T-cell (primary cell): ENCODE measurements at regions not wholly inside any gene's neighbourhood (a gene's known extent, or its start where the extent isn't known, plus 50 kb on each side); places are given as distances from the start of the nearest gene placed in this dataset.

Experiments
- ATAC-seq, 4 experiments: fragments of 200-7000 bp in 3 of 4; fragments of 150-1000 bp in 1 of 4; cut with Tn5 transposase; replicated peaks in 1 of 4; 1 replicate in 3 of 4; 2 replicates in 1 of 4; pipeline ENCODE4 v1.10.0; 2021; ENCODE audit warnings: moderate library complexity in 3 of 4, mild to moderate bottlenecking in 2 of 4, moderate number of reproducible peaks in 1 of 4
- CTCF ChIA-PET, 2 donors: fragments of 300-600 bp; sonication (Branson Sonifier 250); formaldehyde crosslinking; loops; one replicate each; lab custom pipeline; 2022; ENCODE audit warnings: antibody characterized with exemption in 2 of 2; lab: Charles Lee
- POLR2A ChIA-PET, 2 donors: fragments of 300-600 bp; sonication (Branson Sonifier 250); formaldehyde crosslinking; loops; one replicate each; lab custom pipeline; 2022; ENCODE audit warnings: antibody characterized with exemption in 2 of 2; lab: Charles Lee
- DNase-seq, 35 experiments: peaks; one replicate each; pipeline versions ENCODE4 v3.0.0 to v3.0.0-alpha.2; 2013 to 2023
- H3K27ac ChIP-seq: one replicate; pipeline ENCODE4 v1.5.1; 2013; ENCODE audit warnings: low read length
- H3K27me3 ChIP-seq, 2 experiments: replicated peaks in 1 of 2; 1 replicate in 1 of 2; 2 replicates in 1 of 2; pipeline versions ENCODE4 v1.6.1 to v1.7.0; 2013; ENCODE audit warnings: low read length in 1 of 2, mixed read lengths in 1 of 2; ENCODE audit not compliant: control insufficient read depth in 2 of 2, insufficient read depth in 2 of 2; ENCODE audit errors: extremely low read depth in 1 of 2
- H3K36me3 ChIP-seq, 2 donors: 1 replicate in 1 of 2; 2 replicates in 1 of 2; pipeline versions ENCODE4 v1.6.1 to v1.7.0; 2013; ENCODE audit warnings: low read length in 1 of 2; ENCODE audit not compliant: control insufficient read depth in 2 of 2, insufficient read depth in 1 of 2; ENCODE audit errors: extremely low read depth in 1 of 2
- H3K4me1 ChIP-seq, 2 experiments: 1 replicate in 1 of 2; 2 replicates in 1 of 2; pipeline versions ENCODE4 v1.6.1 to v1.7.0; 2013; ENCODE audit warnings: low read length in 2 of 2, mixed read lengths in 1 of 2; ENCODE audit not compliant: insufficient read depth in 2 of 2, control insufficient read depth in 1 of 2; ENCODE audit errors: extremely low read depth in 1 of 2
- H3K4me3 ChIP-seq, 2 donors: 1 replicate in 1 of 2; 2 replicates in 1 of 2; pipeline versions ENCODE4 v1.5.1 to v1.7.0; 2013; ENCODE audit warnings: mild to moderate bottlenecking in 2 of 2, low read length in 1 of 2, moderate library complexity in 1 of 2; ENCODE audit not compliant: control insufficient read depth in 1 of 2; ENCODE audit errors: extremely low read depth in 1 of 2
- H3K9me3 ChIP-seq: 2 replicates; pipeline ENCODE4 v1.7.0; 2013
- H3K27ac Mint-ChIP-seq, 2 donors: one replicate each; pipeline ENCODE4 v1.8.0; 2020 to 2021; ENCODE audit warnings: mild to moderate bottlenecking in 2 of 2, mixed read lengths in 2 of 2
- H3K27me3 Mint-ChIP-seq, 2 donors: one replicate each; pipeline ENCODE4 v1.8.0; 2021 to 2022; ENCODE audit warnings: mixed read lengths in 2 of 2
- H3K36me3 Mint-ChIP-seq: one replicate; pipeline ENCODE4 v1.8.0; 2021; ENCODE audit warnings: mixed read lengths
- H3K4me1 Mint-ChIP-seq, 3 donors: one replicate each; pipeline ENCODE4 v1.8.0; 2020 to 2022; ENCODE audit warnings: mixed read lengths in 3 of 3, mild to moderate bottlenecking in 1 of 3
- H3K4me3 Mint-ChIP-seq, 3 donors: one replicate each; pipeline ENCODE4 v1.8.0; 2020 to 2022; ENCODE audit warnings: mild to moderate bottlenecking in 3 of 3, mixed read lengths in 3 of 3, moderate library complexity in 3 of 3
- H3K9me3 Mint-ChIP-seq, 3 donors: one replicate each; pipeline ENCODE4 v1.8.0; 2020 to 2022; ENCODE audit warnings: mixed read lengths in 3 of 3
- WGBS: methylation state at CpG from one replicate; pipeline ENCODE4 v1.1.5; 2013; ENCODE audit warnings: missing lambda C conversion rate; ENCODE audit not compliant: insufficient coverage; 5-methylcytosine and 5-hydroxymethylcytosine counted together

DNA sequence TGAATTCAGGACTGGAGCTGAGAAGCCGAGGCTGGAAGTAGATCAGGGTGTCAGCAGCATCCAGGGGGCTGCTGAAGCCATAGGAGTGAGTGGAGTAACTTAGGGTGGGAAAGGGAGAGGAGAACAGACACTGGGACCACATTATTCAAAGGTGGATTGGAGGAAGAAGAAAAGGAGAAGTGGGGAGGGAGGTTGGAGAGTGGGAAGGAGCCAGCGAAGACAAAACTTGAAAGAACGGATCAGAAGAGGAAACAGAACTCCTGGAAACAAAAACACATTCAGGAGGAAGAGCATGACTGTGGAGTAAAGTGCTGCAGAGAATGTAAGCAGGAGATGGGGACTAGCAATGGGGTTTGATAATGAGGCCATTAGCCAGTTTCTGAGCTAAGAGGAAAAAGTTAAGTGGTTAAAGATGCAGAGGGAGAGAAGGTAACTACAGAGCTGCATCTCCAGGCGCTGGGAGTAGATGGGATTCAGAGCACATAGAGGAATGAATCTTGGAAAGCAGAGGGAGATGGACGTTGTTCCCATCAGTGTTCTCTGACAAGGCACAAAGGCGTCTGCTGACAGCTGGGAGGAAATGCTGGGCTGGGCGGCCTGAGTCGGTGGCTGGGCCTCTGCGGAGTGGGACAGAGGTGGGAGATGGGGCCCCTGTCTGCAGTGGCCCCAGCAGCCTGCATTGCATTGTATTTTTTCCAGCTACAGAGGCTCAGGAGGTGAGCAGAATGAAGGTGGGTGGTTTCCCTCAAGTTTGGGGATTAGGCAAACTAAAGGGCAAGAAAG lies 63.1 kb upstream of the LEP start:
- Mint-ChIP-seq H3K27me3 (peaks cover 27 to 43% of the 10 kb centered on the region in 2 donors), H3K4me3 (no peak overlapping the region), H3K9me3 (no peaks in the 10 kb centered on the region), H3K36me3 (no peaks in the 10 kb centered on the region), H3K27ac (no peak overlapping the region), H3K4me1 (no peaks in the 10 kb centered on the region)
- no peaks in the 10 kb centered on the region for H3K36me3 ChIP-seq
- whole genome bisulfite sequencing: 57% methylated on average over 8 of the region's 9 CpGs
- POLR2A ChIA-PET: interaction anchor here in 1 of 2 donors (0.7 kb wide), 1 partner anchor 658 kb away, joined by 5 read pairs; no protein-coding TSS in a partner anchor
- no peak overlapping the region for H3K27ac ChIP-seq
- CTCF ChIA-PET: no interaction called here
- no peaks in the 10 kb centered on the region for H3K9me3 ChIP-seq
- H3K4me3 ChIP-seq: no peak overlapping the region
- no peaks in the 10 kb centered on the region for H3K4me1 ChIP-seq
- DNase-seq (no peak), ATAC-seq (no peak)
- H3K27me3 ChIP-seq: peaks cover 0 to 29% of the 10 kb centered on the region in 2 experiments

DNA sequence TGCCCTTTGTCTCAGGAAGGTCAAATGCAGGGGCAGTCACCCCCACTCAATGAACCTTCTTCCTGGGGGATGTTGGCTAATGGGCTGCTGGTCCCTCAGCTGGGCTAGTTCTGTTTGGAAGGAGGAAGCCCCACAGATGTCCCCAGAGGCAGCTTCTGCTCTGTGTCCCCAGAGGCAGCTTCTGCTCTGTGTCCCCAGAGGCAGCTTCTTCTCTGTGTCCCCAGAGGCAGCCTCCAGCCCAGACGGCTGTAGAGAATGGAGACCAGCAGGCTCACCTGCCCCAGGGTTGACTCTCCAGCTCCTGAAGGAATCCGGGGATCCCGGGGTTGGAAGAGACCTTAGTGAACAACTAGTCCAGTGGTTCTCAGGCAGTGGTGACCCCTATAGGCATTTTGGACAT lies 62.5 kb upstream of the LEP start:
- ATAC-seq (peak in 1 of 4 experiments; percentile 6), DNase-seq (no peak)
- Histone ChIP-seq H3K4me1 (no peaks in the 10 kb centered on the region), H3K36me3 (no peaks in the 10 kb centered on the region), H3K27ac (no peak overlapping the region), H3K9me3 (no peaks in the 10 kb centered on the region), H3K27me3 (peaks cover 0 to 26% of the 10 kb centered on the region in 2 experiments), H3K4me3 (no peak overlapping the region)
- POLR2A ChIA-PET: interaction anchor here in 1 of 2 donors (0.7 kb wide), 1 partner anchor 659 kb away, joined by 5 read pairs; no protein-coding TSS in a partner anchor
- no CpG with 5 or more reads among the region's 3 CpGs for WGBS
- Mint-ChIP-seq H3K27ac (no peak overlapping the region), H3K27me3 (peaks cover 27 to 43% of the 10 kb centered on the region in 2 donors), H3K9me3 (no peaks in the 10 kb centered on the region), H3K4me3 (no peak overlapping the region), H3K36me3 (no peaks in the 10 kb centered on the region), H3K4me1 (peaks cover 0 to under 1% (median 0%) of the 10 kb centered on the region in 3 donors)
- CTCF ChIA-PET: no interaction called here

DNA sequence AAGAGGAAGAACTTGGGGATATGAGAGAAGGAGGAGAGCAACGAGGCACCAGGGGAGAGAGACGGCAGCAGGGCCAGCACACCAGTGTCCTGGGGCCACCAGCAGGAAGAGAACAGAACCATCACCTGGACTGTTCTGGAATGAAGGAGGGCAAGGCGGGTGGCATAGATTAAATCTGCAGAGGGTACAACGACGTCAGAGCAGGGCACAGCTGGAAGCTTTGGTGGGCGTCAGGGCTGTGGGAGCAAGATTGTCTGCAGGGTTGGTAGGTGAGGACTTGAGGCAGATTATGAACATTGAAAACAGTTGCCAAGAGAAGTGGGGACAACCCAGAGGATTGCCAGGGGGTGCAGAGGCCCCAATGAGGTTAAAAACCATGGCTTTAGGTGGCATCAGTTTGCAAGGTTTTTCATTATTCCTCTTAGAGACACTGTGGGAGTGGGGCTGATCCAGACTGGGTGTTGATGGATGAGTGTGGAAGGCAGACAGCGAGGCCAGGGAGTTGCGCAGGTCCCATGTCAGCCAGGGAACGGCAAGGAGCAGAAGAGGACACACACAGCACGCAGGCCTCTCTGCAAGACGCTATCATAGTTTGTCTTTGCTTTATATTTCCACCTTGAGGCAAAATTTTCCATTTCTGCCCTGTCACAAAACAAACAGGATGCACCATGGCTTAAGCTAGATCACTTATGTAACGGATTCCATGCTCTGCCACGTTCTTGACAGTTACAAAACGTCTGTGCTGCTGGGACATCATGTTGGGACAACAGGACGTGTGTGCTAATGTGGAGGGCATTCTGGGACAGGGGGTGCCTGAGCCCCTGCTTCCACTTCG lies 52.5 kb upstream of the LEP start:
- peak in 1 of 35 experiments; percentile 10 for DNase-seq
- H3K27me3 ChIP-seq: peaks cover 0 to 30% of the 10 kb centered on the region in 2 experiments
- WGBS: 74% methylated on average over 16 of the region's 16 CpGs
- Mint-ChIP-seq H3K4me3 (no peak overlapping the region), H3K4me1 (peaks cover 0 to 7% (median 0%) of the 10 kb centered on the region in 3 donors), H3K36me3 (no peaks in the 10 kb centered on the region), H3K9me3 (peaks cover 0 to 3% (median 0%) of the 10 kb centered on the region in 3 donors), H3K27ac (no peak overlapping the region), H3K27me3 (peaks cover 36 to 37% of the 10 kb centered on the region in 2 donors)
- no peak overlapping the region for H3K4me3 ChIP-seq
- ChIA-PET CTCF (no interaction called here), POLR2A (no interaction called here)
- no peak for ATAC-seq
- H3K9me3 ChIP-seq: no peaks in the 10 kb centered on the region
- H3K4me1 ChIP-seq: no peaks in the 10 kb centered on the region
- no peak overlapping the region for H3K27ac ChIP-seq
- H3K36me3 ChIP-seq: no peaks in the 10 kb centered on the region

DNA sequence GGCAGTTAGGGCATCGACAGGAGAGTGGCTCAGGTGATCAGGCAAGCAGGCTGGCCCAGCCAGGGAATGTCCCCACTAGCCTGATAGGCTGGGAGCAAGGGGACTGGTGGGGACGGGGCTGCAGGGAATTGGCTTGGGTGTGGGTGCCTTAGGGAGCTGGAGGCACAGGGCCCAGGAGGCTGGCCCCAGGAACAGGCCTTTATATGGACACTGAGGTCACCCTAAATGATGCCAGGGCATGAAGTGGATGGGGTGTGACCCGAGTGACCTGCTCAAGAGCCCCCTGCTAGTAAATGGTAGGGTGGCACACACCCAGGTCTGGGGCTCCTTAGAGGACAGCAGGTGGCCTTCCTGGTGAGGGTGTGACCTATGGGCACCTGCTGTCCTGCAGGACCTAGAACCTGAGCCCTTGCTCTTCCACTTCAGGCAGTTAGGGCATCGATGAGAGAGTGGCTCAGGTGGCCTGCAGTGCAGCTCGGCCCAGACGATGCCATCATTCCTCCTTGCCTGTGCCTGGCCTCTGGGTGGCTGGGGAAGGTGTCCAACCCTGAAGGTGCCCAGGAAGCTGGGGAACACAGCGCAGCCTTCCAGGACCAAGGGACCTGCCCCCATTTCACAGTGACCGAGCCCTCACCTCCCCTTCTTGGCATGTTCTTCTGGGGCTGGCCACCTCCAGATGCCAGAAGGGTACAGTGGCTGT lies 51.7 kb upstream of the LEP start:
- H3K36me3 ChIP-seq: no peaks in the 10 kb centered on the region
- CTCF ChIA-PET: no interaction called here
- no peak overlapping the region for H3K27ac Mint-ChIP-seq
- peaks cover 3 to 10% (median 3%) of the 10 kb centered on the region in 3 donors for H3K9me3 Mint-ChIP-seq
- H3K9me3 ChIP-seq: no peaks in the 10 kb centered on the region
- POLR2A ChIA-PET: no interaction called here
- H3K27me3 ChIP-seq: peaks cover 0 to 31% of the 10 kb centered on the region in 2 experiments
- no peak for DNase-seq
- no peak for ATAC-seq
- H3K36me3 Mint-ChIP-seq: no peaks in the 10 kb centered on the region
- H3K4me1 Mint-ChIP-seq: no peaks in the 10 kb centered on the region
- H3K27ac ChIP-seq: no peak overlapping the region
- peaks cover 33 to 37% of the 10 kb centered on the region in 2 donors for H3K27me3 Mint-ChIP-seq
- 78% methylated on average over 8 of the region's 8 CpGs for WGBS
- no peak overlapping the region for H3K4me3 ChIP-seq
- H3K4me1 ChIP-seq: no peaks in the 10 kb centered on the region
- H3K4me3 Mint-ChIP-seq: no peak overlapping the region

DNA sequence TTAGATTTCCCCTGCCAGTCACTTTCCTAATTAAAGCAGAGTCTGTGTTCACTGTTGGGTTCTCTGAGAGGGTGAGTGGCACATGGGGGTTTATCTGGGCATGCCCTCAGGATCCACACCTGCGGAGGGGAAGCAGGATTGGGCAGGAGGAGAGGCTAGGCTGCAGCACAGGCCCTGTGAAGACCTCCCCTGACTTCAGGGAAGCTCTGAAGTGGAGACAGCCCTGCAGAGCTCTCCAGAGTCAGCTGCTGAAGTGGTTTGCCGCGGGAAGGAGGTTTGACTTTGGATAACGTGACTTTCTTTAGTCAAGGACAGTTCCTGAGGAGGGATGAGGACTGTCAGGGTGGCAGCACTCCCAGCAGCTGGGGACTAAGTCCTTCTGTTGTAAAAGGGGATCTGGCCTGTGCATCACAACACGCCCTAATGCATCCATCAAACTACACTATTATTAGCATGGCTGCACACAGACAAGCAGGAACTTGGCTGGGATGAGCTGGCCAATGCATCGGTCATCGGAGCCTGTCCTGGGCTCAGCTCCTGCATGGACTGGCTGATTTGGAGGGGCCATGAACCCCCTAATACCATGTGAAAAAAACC lies 50.9 kb upstream of the LEP start:
- 100% methylated on average over 1 of the region's 7 CpGs for WGBS
- no peak for DNase-seq
- H3K4me3 Mint-ChIP-seq: no peak overlapping the region
- ChIA-PET POLR2A (no interaction called here), CTCF (no interaction called here)
- Histone ChIP-seq H3K27me3 (peaks cover 0 to 34% of the 10 kb centered on the region in 2 experiments), H3K27ac (no peak overlapping the region), H3K4me1 (no peaks in the 10 kb centered on the region), H3K4me3 (no peak overlapping the region), H3K36me3 (no peaks in the 10 kb centered on the region), H3K9me3 (no peaks in the 10 kb centered on the region)
- no peaks in the 10 kb centered on the region for H3K4me1 Mint-ChIP-seq
- H3K9me3 Mint-ChIP-seq: peaks cover 5 to 16% (median 11%) of the 10 kb centered on the region in 3 donors
- H3K36me3 Mint-ChIP-seq: no peaks in the 10 kb centered on the region
- peaks cover 33 to 37% of the 10 kb centered on the region in 2 donors for H3K27me3 Mint-ChIP-seq
- H3K27ac Mint-ChIP-seq: no peak overlapping the region
- ATAC-seq: no peak
